HepG2 (cell line): ENCODE measurements at regions not wholly inside any gene's neighbourhood (a gene's known extent, or its start where the extent isn't known, plus 50 kb on each side); places are given as distances from the start of the nearest gene placed in this dataset.

Experiments used
- ATAC-seq: fragments of 200-7000 bp; cut with Tn5 transposase; 3 replicates; pipeline ENCODE4 v1.9.1; 2020; ENCODE audit warnings: mild to moderate bottlenecking, moderate library complexity
- BruUV-seq: library from RNA; stranded (reverse); fragments of 400-500 nt; replicated peaks from 2 replicates; lab custom pipeline; 2021; lab: Mats Ljungman, UMichigan
- CTCF ChIA-PET: fragments of 300-600 bp; formaldehyde crosslinking; extraction: SDS; loops from one replicate; lab custom pipeline; 2021; ENCODE audit warnings: low total read pairs, inconsistent platforms, low intra/inter-chr PET ratio; lab: Yijun Ruan, JAX
- POLR2A ChIA-PET: fragments of 350-600 bp; sonication (Branson Sonifier 250); formaldehyde crosslinking; loops from one replicate; lab custom pipeline; 2020; ENCODE audit warnings: antibody characterized with exemption, inconsistent platforms; lab: Yijun Ruan, JAX
- DNase-seq: peaks from one replicate; pipeline ENCODE4 v3.0.0-alpha.2; 2015; ENCODE audit warnings: low spot score
- FAIRE-seq: peaks from 3 replicates; lab custom pipeline; 2011; peaks lifted over from hg19 to GRCh38; lab: Jason Lieb, UNC
- H2AFZ ChIP-seq: one replicate; pipeline ENCODE4 v1.6.1; 2011; ENCODE audit warnings: low read length, inconsistent platforms
- H3K27ac ChIP-seq: fragments of 300-600 bp; 3 replicates; pipeline ENCODE4 v1.8.0; 2011; ENCODE audit warnings: mixed run types, mild to moderate bottlenecking, mixed read lengths, low read length, inconsistent platforms; ENCODE audit not compliant: insufficient read depth; ENCODE audit errors: extremely low read length
- H3K27me3 ChIP-seq, 2 experiments: fragments of 200-600 bp in 1 of 2; 2 replicates in 1 of 2; 3 replicates in 1 of 2; pipeline versions ENCODE4 v1.6.0 to v1.8.0; 2011; ENCODE audit warnings: low read length in 2 of 2, mild to moderate bottlenecking in 2 of 2, moderate library complexity in 2 of 2, inconsistent platforms in 1 of 2; ENCODE audit not compliant: insufficient read depth in 2 of 2, control insufficient read depth in 1 of 2
- H3K36me3 ChIP-seq, 2 experiments: fragments of 200-600 bp in 1 of 2; replicated peaks in 1 of 2; 2 replicates in 1 of 2; 3 replicates in 1 of 2; pipeline versions ENCODE4 v1.5.1 to v1.8.0; 2011; ENCODE audit warnings: low read length in 2 of 2, inconsistent platforms in 1 of 2; ENCODE audit not compliant: insufficient read depth in 2 of 2, control insufficient read depth in 1 of 2
- H3K4me1 ChIP-seq: 2 replicates; pipeline ENCODE4 v1.5.1; 2012; ENCODE audit warnings: low read length, inconsistent platforms; ENCODE audit not compliant: insufficient read depth
- H3K4me2 ChIP-seq: 2 replicates; pipeline ENCODE4 v1.6.0; 2011; ENCODE audit warnings: low read depth, low read length, inconsistent platforms
- H3K4me3 ChIP-seq, 3 experiments: fragments of 200-600 bp in 1 of 3; sonication (generic), shearing (Covaris generic) in 1 of 3; replicated peaks in 1 of 3; 2 replicates each; pipeline ENCODE4 v1.5.1; 2011 to 2016; ENCODE audit warnings: low read length in 3 of 3, inconsistent platforms in 2 of 3, low read depth in 2 of 3, mild to moderate bottlenecking in 2 of 3, control low read depth in 1 of 3, mixed read lengths in 1 of 3; ENCODE audit not compliant: insufficient read depth in 1 of 3
- H3K79me2 ChIP-seq: one replicate; pipeline ENCODE4 v1.6.1; 2011; ENCODE audit warnings: low read length, inconsistent platforms; ENCODE audit not compliant: insufficient read depth
- H3K9ac ChIP-seq: 2 replicates; pipeline ENCODE4 v1.6.0; 2011; ENCODE audit warnings: mild to moderate bottlenecking, low read depth, low read length, inconsistent platforms; ENCODE audit not compliant: insufficient read depth
- H3K9me3 ChIP-seq: 2 replicates; pipeline ENCODE4 v1.5.1; 2012; ENCODE audit warnings: mild to moderate bottlenecking, low read length
- H4K20me1 ChIP-seq: 2 replicates; pipeline ENCODE4 v1.6.0; 2011; ENCODE audit warnings: inconsistent platforms, mild to moderate bottlenecking, low read length, moderate library complexity; ENCODE audit not compliant: insufficient read depth
- ADNP ChIP-seq: sonication (generic); formaldehyde crosslinking; IDR thresholded peaks from 2 replicates; pipeline ENCODE4 v1.4.0; 2020; ENCODE audit warnings: missing genetic modification reagents
- ARID2 ChIP-seq: sonication (generic); formaldehyde crosslinking; IDR thresholded peaks from 2 replicates; pipeline ENCODE4 v1.8.1; 2022; ENCODE audit warnings: mild to moderate bottlenecking, missing genetic modification reagents, borderline replicate concordance
- CEBPB ChIP-seq: IDR thresholded peaks from 2 replicates; pipeline ENCODE4 v1.6.1; 2011; ENCODE audit warnings: low read depth, low read length, improper control_type of control experiment, borderline replicate concordance
- CHD4 ChIP-seq: fragments of 200-600 bp; sonication (generic); IDR thresholded peaks from 2 replicates; pipeline ENCODE4 v1.7.0; 2017; ENCODE audit warnings: mild to moderate bottlenecking, low read length, borderline replicate concordance
- CREBL2 ChIP-seq: sonication (generic); formaldehyde crosslinking; IDR thresholded peaks from 2 replicates; pipeline ENCODE4 v1.8.1; 2023; ENCODE audit warnings: missing genetic modification reagents, mild to moderate bottlenecking, borderline replicate concordance
- CSRNP2 ChIP-seq: sonication (generic); formaldehyde crosslinking; conservative IDR thresholded peaks from 2 replicates; pipeline ENCODE4 v1.8.0; 2022; ENCODE audit warnings: low read depth, missing genetic modification reagents
- KLF12 ChIP-seq: sonication (generic); formaldehyde crosslinking; IDR thresholded peaks from 2 replicates; pipeline ENCODE4 v1.4.0; 2020; ENCODE audit warnings: missing genetic modification reagents, borderline replicate concordance
- LCORL ChIP-seq, 2 experiments: fragments of 450-650 bp in 1 of 2; sonication (generic) in 1 of 2; formaldehyde crosslinking in 1 of 2; IDR thresholded peaks; 2 replicates each; pipeline versions ENCODE4 v1.5.0 to v1.6.1; 2017 to 2020; ENCODE audit warnings: antibody characterized with exemption in 1 of 2, missing genetic modification reagents in 1 of 2
- NCOA1 ChIP-seq: sonication (generic); formaldehyde crosslinking; IDR thresholded peaks from 2 replicates; pipeline ENCODE4 v1.9.0; 2021; ENCODE audit warnings: missing genetic modification reagents
- RXRA ChIP-seq: sonication (generic); formaldehyde crosslinking; IDR thresholded peaks from 2 replicates; pipeline ENCODE4 v1.5.1; 2020; ENCODE audit warnings: missing genetic modification reagents
- YEATS4 ChIP-seq: sonication (generic); formaldehyde crosslinking; IDR thresholded peaks from 2 replicates; pipeline ENCODE4 v1.4.0; 2020; ENCODE audit warnings: missing genetic modification reagents, borderline replicate concordance
- ZFP41 ChIP-seq: sonication (generic); formaldehyde crosslinking; IDR thresholded peaks from 2 replicates; pipeline ENCODE4 v1.4.0; 2020; ENCODE audit warnings: mild to moderate bottlenecking, missing genetic modification reagents, borderline replicate concordance
- ZMYM4 ChIP-seq: sonication (generic); formaldehyde crosslinking; IDR thresholded peaks from 2 replicates; pipeline ENCODE4 v1.8.1; 2023; ENCODE audit warnings: mild to moderate bottlenecking, missing genetic modification reagents
- ZNF143 ChIP-seq: sonication (generic); formaldehyde crosslinking; IDR thresholded peaks from 2 replicates; pipeline ENCODE4 v1.4.0; 2020; ENCODE audit warnings: missing genetic modification reagents
- ZNF589 ChIP-seq: sonication (generic); formaldehyde crosslinking; conservative IDR thresholded peaks from 2 replicates; pipeline ENCODE4 v1.8.0; 2022; ENCODE audit warnings: mild to moderate bottlenecking, moderate library complexity, missing genetic modification reagents
- ZNF670 ChIP-seq: sonication (generic); formaldehyde crosslinking; IDR thresholded peaks from 2 replicates; pipeline ENCODE4 v1.8.0; 2022; ENCODE audit warnings: mild to moderate bottlenecking, missing genetic modification reagents, borderline replicate concordance
- WGBS: methylation state at CpG from one replicate; pipeline ENCODE4 v1.1.6; 2017; ENCODE audit warnings: low lambda C conversion rate; 5-methylcytosine and 5-hydroxymethylcytosine counted together
- in situ Hi-C: cut with HindIII; loops from 2 replicates; pipeline ENCODE4 v1.10.0; 2017; ENCODE audit warnings: low pct_unique_long_range_greater_than_20kb; ENCODE audit not compliant: extremely low pct_ligation_motif_present
- intact Hi-C: fragments of 100-400 bp; cut with micrococcal nuclease; formaldehyde crosslinking; loops from one replicate; pipeline ENCODE4 v1.10.0; 2022; ENCODE audit not compliant: unreplicated experiment
- TF ChIP-seq, protein P1 (sequence below): sonication (generic); formaldehyde crosslinking; IDR thresholded peaks from 2 replicates; pipeline ENCODE4 v1.5.1; 2020; ENCODE audit warnings: missing genetic modification reagents, mild to moderate bottlenecking, borderline replicate concordance
- TF ChIP-seq, protein P2 (sequence below): sonication (generic); formaldehyde crosslinking; IDR thresholded peaks from 2 replicates; pipeline ENCODE4 v1.4.0; 2020; ENCODE audit warnings: mild to moderate bottlenecking, missing genetic modification reagents, borderline replicate concordance
- TF ChIP-seq, protein P3 (sequence below): sonication (generic); formaldehyde crosslinking; IDR thresholded peaks from 2 replicates; pipeline ENCODE4 v1.5.0; 2020; ENCODE audit warnings: missing genetic modification reagents

DNA sequence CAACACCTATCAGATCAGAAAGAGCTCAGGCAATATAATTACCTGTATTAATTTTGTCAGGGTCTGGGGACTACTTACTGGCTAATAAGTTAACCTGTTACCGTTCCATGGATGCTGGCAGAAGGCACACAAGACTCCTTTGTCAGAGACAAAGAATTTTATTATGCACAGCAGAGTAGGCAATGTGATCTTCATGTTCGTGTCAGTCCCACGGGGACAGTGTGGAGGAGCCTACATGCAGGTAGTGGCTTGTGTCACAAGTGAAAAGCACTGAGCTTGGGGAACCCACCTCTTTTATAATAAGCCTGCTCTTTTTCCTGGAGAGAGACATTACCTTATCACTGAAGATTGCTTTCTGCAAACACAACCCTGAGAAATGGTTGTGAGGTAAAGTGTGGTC is 96.9 kb downstream of the CD164 start (continued):
- TF ChIP-seq RXRA = no peak
- TF ChIP-seq ZNF143 (CRISPR knock-in tag) = no peak
- TF ChIP-seq CEBPB = no peak
- no peak for TF ChIP-seq ZMYM4
- no peak for TF ChIP-seq ZFP41
- TF ChIP-seq, protein P1, sequence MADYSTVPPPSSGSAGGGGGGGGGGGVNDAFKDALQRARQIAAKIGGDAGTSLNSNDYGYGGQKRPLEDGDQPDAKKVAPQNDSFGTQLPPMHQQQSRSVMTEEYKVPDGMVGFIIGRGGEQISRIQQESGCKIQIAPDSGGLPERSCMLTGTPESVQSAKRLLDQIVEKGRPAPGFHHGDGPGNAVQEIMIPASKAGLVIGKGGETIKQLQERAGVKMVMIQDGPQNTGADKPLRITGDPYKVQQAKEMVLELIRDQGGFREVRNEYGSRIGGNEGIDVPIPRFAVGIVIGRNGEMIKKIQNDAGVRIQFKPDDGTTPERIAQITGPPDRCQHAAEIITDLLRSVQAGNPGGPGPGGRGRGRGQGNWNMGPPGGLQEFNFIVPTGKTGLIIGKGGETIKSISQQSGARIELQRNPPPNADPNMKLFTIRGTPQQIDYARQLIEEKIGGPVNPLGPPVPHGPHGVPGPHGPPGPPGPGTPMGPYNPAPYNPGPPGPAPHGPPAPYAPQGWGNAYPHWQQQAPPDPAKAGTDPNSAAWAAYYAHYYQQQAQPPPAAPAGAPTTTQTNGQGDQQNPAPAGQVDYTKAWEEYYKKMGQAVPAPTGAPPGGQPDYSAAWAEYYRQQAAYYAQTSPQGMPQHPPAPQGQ (CRISPR knock-in tag) = no peak

- no peaks in the 10 kb centered on the region for H3K4me1 ChIP-seq
- H3K79me2 ChIP-seq = no peaks in the 10 kb centered on the region
- H3K9me3 ChIP-seq = no peaks in the 10 kb centered on the region
- H3K27ac ChIP-seq = no peak overlapping the region
- no peaks in the 10 kb centered on the region for H4K20me1 ChIP-seq
- FAIRE-seq (no peak), DNase-seq (no peak), ATAC-seq (no peak)
- H2AFZ ChIP-seq = no peak overlapping the region
- H3K4me3 ChIP-seq = no peak overlapping the region
- in situ Hi-C loops (no loop called here), intact Hi-C loops (no loop called here)
- no peak overlapping the region for H3K9ac ChIP-seq
- H3K36me3 ChIP-seq = no peaks in the 10 kb centered on the region
- 100% methylated on average over 2 of the region's 2 CpGs for WGBS
- no TSS peak for BruUV-seq
- ChIA-PET CTCF (no interaction called here), POLR2A (no interaction called here)
- no peaks in the 10 kb centered on the region for H3K27me3 ChIP-seq
- no peak overlapping the region for H3K4me2 ChIP-seq
- TF ChIP-seq CSRNP2 (no peak), ZNF670 (CRISPR knock-in tag) (no peak), YEATS4 (CRISPR knock-in tag) (no peak), ARID2 (no peak), CREBL2 (CRISPR knock-in tag) (no peak), ZNF589 (no peak), KLF12 (no peak), CHD4 (no peak), NCOA1 (CRISPR knock-in tag) (no peak), ADNP (CRISPR knock-in tag) (no peak), LCORL (IDR thresholded peaks at IDR 0.05) (no peak), LCORL (CRISPR knock-in tag; IDR thresholded peaks at IDR 0.05) (no peak)
- TF ChIP-seq, protein P2, sequence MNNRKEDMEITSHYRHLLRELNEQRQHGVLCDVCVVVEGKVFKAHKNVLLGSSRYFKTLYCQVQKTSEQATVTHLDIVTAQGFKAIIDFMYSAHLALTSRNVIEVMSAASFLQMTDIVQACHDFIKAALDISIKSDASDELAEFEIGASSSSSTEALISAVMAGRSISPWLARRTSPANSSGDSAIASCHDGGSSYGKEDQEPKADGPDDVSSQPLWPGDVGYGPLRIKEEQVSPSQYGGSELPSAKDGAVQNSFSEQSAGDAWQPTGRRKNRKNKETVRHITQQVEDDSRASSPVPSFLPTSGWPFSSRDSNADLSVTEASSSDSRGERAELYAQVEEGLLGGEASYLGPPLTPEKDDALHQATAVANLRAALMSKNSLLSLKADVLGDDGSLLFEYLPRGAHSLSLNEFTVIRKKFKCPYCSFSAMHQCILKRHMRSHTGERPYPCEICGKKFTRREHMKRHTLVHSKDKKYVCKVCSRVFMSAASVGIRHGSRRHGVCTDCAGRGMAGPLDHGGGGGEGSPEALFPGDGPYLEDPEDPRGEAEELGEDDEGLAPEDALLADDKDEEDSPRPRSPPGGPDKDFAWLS (CRISPR knock-in tag) = no peak
- TF ChIP-seq, protein P3, sequence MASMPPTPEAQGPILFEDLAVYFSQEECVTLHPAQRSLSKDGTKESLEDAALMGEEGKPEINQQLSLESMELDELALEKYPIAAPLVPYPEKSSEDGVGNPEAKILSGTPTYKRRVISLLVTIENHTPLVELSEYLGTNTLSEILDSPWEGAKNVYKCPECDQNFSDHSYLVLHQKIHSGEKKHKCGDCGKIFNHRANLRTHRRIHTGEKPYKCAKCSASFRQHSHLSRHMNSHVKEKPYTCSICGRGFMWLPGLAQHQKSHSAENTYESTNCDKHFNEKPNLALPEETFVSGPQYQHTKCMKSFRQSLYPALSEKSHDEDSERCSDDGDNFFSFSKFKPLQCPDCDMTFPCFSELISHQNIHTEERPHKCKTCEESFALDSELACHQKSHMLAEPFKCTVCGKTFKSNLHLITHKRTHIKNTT = no peak
Measured at GRCh38 chr6:109284675-109285074, 97.6 kb downstream of the CD164 start.
